ENCODE measurements at regions not wholly inside any gene's neighbourhood (a gene's known extent, or its start where the extent isn't known, plus 50 kb on each side); places are given as distances from the start of the nearest gene placed in this dataset.

GRCh38 chr4:115361781-115362180 lies 248.4 kb upstream of the NDST4 start:
- ATAC-seq = no peak
- H2AFZ ChIP-seq = no peak overlapping the region

More at GRCh38 chr4:115361781-115362180, 248.4 kb upstream of the NDST4 start:
- no peak overlapping the region for H3K4me2 ChIP-seq
- H3K4me3 Mint-ChIP-seq = no peak overlapping the region
- no peaks in the 10 kb centered on the region for H4K20me1 ChIP-seq (replicated peaks; ENCODE audit: insufficient read depth)
- H3K4me1 Mint-ChIP-seq = no peaks in the 10 kb centered on the region
- peaks cover 4% of the 10 kb centered on the region; the same call in 2 of the 3 replicates for H3K36me3 Mint-ChIP-seq (ENCODE audit: low read depth)
- no peak for DNase-seq (ENCODE audit: low spot score)
- TF ChIP-seq ZNF462 (CRISPR knock-in tag; IDR thresholded peaks at IDR 0.05) (no peak), ZNF331 (CRISPR knock-in tag; IDR thresholded peaks at IDR 0.05; ENCODE audit: low read depth) (no peak), REST (IDR thresholded peaks at IDR 0.05; ENCODE audit: unreplicated experiment) (no peak), EZH2phosphoT487 (IDR thresholded peaks at IDR 0.05; ENCODE audit: unreplicated experiment) (no peak), NANOG (IDR thresholded peaks at IDR 0.05; ENCODE audit: borderline replicate concordance) (no peak), CTCF (conservative IDR thresholded peaks at IDR 0.05; ENCODE audit: low read depth in 2 of 2) (no peak), STAT1 (IDR thresholded peaks at IDR 0.05; ENCODE audit: unreplicated experiment) (no peak)
- no peaks in the 10 kb centered on the region for H3K36me3 ChIP-seq (ENCODE audit: insufficient read depth)
- H3K79me2 ChIP-seq (replicated peaks; ENCODE audit: insufficient read depth) = no peaks in the 10 kb centered on the region
- no peak overlapping the region for H3K4me3 ChIP-seq
- H3K27ac Mint-ChIP-seq = no peak overlapping the region
- H3K27me3 ChIP-seq (ENCODE audit: insufficient read depth) = no peaks in the 10 kb centered on the region
- no peaks in the 10 kb centered on the region for H3F3A ChIP-seq (replicated peaks; ENCODE audit: low read depth)
- H3K9me2 ChIP-seq (ENCODE audit: insufficient read depth) = no peaks in the 10 kb centered on the region
- H3K4me1 ChIP-seq (ENCODE audit: insufficient read depth) = no peaks in the 10 kb centered on the region
- H3K27me3 Mint-ChIP-seq (ENCODE audit: insufficient read depth, low read depth, poor library complexity) = no peaks in the 10 kb centered on the region
- H3K9me3 Mint-ChIP-seq = peaks cover 2% of the 10 kb centered on the region; the same call in 1 of the 3 replicates
- no peak overlapping the region for H3K27ac ChIP-seq (ENCODE audit: low read depth)

Data from GM23338 (cell line).